Activated T-cell treated with anti-CD3 and anti-CD28 coated beads, Interleukin-2, amount 50 U/mL, for 24 hours (primary cell): ENCODE measurements at regions not wholly inside any gene's neighbourhood (a gene's known extent, or its start where the extent isn't known, plus 50 kb on each side); places are given as distances from the start of the nearest gene placed in this dataset.
"Not testable (repeated sequence)": the region's sequence is repeated elsewhere in the genome, so short reads cannot be mapped to it uniquely, and the experiment has no call there.

Experiments used
- DNase-seq: peaks from one replicate; pipeline ENCODE4 v3.0.0-alpha.2; 2020
- H3K27ac Mint-ChIP-seq: 2 replicates; pipeline ENCODE4 v1.8.0; 2020; ENCODE audit warnings: mild to moderate bottlenecking, mixed read lengths
- H3K27me3 Mint-ChIP-seq: 2 replicates; pipeline ENCODE4 v1.8.0; 2020; ENCODE audit warnings: mixed read lengths
- H3K36me3 Mint-ChIP-seq: 2 replicates; pipeline ENCODE4 v1.8.0; 2020; ENCODE audit warnings: low read depth, mixed read lengths
- H3K4me1 Mint-ChIP-seq: 2 replicates; pipeline ENCODE4 v1.8.0; 2020; ENCODE audit warnings: low read depth, mixed read lengths
- H3K4me3 Mint-ChIP-seq: 2 replicates; pipeline ENCODE4 v1.8.0; 2020; ENCODE audit warnings: mild to moderate bottlenecking, moderate library complexity, mixed read lengths
- H3K9me3 Mint-ChIP-seq: 2 replicates; pipeline ENCODE4 v1.8.0; 2020; ENCODE audit warnings: mixed read lengths

DNA sequence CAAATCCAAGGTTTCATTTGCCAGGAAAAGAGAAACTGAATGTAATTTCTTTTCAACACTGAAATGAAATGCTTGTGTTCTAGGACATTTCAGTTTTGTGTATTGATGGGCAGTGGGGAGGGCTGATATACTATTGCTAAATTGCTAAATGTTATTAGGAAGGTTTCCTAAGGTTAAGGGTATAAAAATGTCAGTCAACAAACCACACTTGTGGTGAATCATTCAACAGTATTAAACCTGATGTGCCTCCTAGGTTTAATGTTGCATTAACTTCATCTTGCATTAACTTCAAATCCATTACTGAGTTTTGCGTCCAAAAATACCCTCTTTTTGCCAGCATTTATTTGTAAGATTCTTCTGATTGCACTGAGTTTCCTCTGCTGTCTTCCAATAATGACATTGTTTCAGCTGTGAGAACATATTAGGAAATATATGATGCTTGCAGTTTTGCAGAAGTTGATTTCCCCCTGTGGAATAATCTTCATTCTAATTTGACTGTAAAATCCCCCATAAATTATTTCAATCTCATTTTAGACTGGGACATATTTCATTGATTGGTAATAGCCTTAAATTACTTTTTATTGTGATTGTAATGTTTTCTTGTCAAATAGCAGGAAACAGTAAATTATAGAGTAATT, 758.3 kb downstream of the GBE1 start:
- DNase-seq, result no peak
- Mint-ChIP-seq H3K4me1 (no peaks in the 10 kb centered on the region), H3K27ac (no peak overlapping the region), H3K9me3 (peaks cover 13% of the 10 kb centered on the region), H3K4me3 (no peak overlapping the region), H3K27me3 (no peaks in the 10 kb centered on the region), H3K36me3 (no peaks in the 10 kb centered on the region)

DNA sequence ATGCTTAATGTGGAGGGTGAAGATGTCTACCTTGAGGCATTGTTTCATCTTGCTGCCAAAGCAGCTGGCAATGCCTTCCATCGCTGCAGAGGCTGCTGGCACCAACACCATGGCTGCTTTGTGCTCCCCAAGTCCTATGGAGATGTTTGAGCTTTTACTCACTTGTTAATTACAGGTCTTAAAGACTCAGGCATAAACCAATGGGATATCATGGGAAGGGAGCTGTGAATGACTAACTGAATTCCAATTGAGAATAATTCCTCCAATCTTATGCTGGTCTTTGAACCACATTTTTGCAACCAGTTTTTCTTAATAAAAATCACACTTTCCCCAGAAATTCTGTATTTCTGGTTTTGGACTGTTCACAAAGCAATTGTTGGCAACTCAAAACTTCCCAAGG, 762.0 kb downstream of the GBE1 start:
- H3K36me3 Mint-ChIP-seq, result no peaks in the 10 kb centered on the region

DNA sequence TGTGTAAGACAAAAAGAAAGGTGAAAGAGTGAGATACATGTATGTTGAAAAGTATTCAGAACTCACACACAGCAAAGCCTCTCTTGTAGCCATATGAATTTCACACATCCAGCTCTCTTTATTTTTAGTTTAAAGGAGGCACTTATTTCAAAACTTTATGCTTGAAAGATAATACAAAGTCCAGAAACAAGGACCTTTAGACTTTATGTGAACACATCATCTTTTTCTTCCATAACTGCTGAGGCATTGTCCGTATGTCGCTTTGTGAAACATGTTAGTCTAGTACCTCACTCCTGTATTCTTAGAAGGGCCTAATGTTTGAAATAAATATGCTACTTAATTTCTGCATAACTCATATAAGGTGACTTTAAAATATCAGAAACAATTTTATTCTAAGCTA, 763.4 kb downstream of the GBE1 start:
- no peak for DNase-seq
- Mint-ChIP-seq H3K4me1 (no peaks in the 10 kb centered on the region), H3K36me3 (no peaks in the 10 kb centered on the region), H3K27ac (no peak overlapping the region), H3K4me3 (no peak overlapping the region), H3K27me3 (no peaks in the 10 kb centered on the region), H3K9me3 (peaks cover 14% of the 10 kb centered on the region)

More for the DNA sequence above, 762.0 kb downstream of the GBE1 start:
- H3K9me3 Mint-ChIP-seq, result peaks cover 14% of the 10 kb centered on the region
- no peaks in the 10 kb centered on the region for H3K27me3 Mint-ChIP-seq
- no peaks in the 10 kb centered on the region for H3K4me1 Mint-ChIP-seq
- no peak overlapping the region for H3K4me3 Mint-ChIP-seq
- no peak overlapping the region for H3K27ac Mint-ChIP-seq
- no peak for DNase-seq

GRCh38 chr3:80997622-80998021, 763.8 kb downstream of the GBE1 start:
- Mint-ChIP-seq H3K36me3 (no peaks in the 10 kb centered on the region), H3K4me1 (no peaks in the 10 kb centered on the region), H3K27ac (no peak overlapping the region), H3K27me3 (no peaks in the 10 kb centered on the region), H3K9me3 (peaks cover 16% of the 10 kb centered on the region), H3K4me3 (no peak overlapping the region)
- DNase-seq, result no peak

DNA sequence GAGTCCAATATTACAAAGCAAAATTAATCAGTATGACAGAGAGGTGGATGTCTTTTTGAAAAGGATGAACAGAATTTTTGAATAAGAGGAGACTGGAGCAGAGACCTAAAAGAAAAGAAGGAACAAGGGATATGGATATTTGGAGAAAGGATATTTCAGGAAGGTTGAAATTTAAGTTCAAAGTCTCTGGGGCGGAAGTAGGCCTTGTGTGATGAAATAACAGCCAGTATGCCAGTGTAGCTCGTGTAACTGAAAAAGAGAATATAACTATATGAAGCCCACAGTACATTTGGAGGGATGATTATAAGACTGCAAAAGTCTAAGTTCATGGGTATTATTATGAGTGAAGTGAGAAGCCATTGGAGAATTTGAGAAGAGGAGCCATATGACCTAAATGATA, 766.7 kb downstream of the GBE1 start:
- H3K36me3 Mint-ChIP-seq, result no peaks in the 10 kb centered on the region
- DNase-seq, result no peak
- H3K4me3 Mint-ChIP-seq, result no peak overlapping the region
- peaks cover 20% of the 10 kb centered on the region for H3K9me3 Mint-ChIP-seq
- no peaks in the 10 kb centered on the region for H3K27me3 Mint-ChIP-seq
- H3K4me1 Mint-ChIP-seq, result no peaks in the 10 kb centered on the region
- H3K27ac Mint-ChIP-seq, result no peak overlapping the region

- Mint-ChIP-seq H3K27me3 (no peaks in the 10 kb centered on the region), H3K4me1 (no peaks in the 10 kb centered on the region), H3K9me3 (peaks cover 18% of the 10 kb centered on the region), H3K27ac (no peak overlapping the region), H3K36me3 (no peaks in the 10 kb centered on the region), H3K4me3 (no peak overlapping the region)
- no peak for DNase-seq
Measured at GRCh38 chr3:80994085-80994665, 767.3 kb downstream of the GBE1 start.

DNA sequence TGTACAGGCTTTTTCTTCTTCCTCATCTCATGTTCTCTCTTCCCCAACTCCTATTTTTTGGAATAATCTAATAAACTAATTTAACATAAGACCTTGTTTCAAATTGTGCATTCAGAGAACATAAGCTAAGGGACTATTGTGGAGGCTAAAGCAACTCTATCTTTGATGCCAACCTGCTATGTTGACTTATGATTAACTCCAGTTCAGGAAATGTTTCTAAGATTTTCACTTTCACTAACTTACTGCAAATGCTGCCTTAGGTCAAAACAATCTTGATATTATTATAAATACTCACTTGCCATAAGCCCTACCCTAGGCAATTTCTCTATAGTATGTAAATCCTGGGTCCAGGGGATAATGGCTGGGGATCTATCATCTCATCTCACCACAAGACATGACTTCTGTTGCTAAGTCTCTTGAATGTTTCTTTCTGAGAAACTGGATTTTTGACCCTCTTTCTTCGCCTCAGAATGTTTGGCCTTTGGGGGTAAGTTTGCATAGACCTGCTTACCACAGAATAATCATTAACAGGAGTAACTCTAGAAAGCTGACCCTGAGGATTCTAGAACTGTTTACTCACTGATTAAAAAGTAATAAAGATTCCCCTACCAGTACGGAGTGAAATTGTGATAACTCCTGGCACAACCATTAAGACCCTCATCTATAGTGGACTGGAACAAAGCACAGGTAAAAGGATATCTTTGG, 768.1 kb downstream of the GBE1 start:
- Mint-ChIP-seq H3K36me3 (no peaks in the 10 kb centered on the region), H3K27ac (no peak overlapping the region), H3K4me3 (no peak overlapping the region), H3K27me3 (no peaks in the 10 kb centered on the region), H3K4me1 (no peaks in the 10 kb centered on the region), H3K9me3 (peaks cover 15% of the 10 kb centered on the region)
- no peak for DNase-seq

DNA sequence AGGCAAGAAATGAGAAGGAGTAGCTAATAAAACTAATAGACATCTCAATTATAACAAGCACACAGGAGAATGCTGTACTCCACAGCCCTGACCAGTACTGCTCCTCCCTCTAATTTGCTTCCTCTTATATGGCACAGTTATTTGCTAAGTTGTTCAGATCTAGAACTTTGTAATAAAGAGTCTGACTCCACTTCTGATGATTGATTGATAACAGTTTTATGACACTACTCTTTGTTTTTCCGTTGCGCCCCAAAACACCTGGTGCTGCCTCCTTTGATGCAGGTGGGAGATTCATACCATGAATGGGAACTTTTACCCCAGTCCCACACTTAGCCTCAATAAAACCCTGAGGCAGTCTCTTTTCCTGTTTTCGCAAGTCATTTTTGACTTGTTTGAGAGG, 777.7 kb downstream of the GBE1 start:
- no peak overlapping the region for H3K27ac Mint-ChIP-seq
- H3K4me3 Mint-ChIP-seq, result no peak overlapping the region
- no peak for DNase-seq
- H3K27me3 Mint-ChIP-seq, result no peaks in the 10 kb centered on the region
- peaks cover 41% of the 10 kb centered on the region for H3K9me3 Mint-ChIP-seq
- no peaks in the 10 kb centered on the region for H3K36me3 Mint-ChIP-seq
- H3K4me1 Mint-ChIP-seq, result no peaks in the 10 kb centered on the region

DNA sequence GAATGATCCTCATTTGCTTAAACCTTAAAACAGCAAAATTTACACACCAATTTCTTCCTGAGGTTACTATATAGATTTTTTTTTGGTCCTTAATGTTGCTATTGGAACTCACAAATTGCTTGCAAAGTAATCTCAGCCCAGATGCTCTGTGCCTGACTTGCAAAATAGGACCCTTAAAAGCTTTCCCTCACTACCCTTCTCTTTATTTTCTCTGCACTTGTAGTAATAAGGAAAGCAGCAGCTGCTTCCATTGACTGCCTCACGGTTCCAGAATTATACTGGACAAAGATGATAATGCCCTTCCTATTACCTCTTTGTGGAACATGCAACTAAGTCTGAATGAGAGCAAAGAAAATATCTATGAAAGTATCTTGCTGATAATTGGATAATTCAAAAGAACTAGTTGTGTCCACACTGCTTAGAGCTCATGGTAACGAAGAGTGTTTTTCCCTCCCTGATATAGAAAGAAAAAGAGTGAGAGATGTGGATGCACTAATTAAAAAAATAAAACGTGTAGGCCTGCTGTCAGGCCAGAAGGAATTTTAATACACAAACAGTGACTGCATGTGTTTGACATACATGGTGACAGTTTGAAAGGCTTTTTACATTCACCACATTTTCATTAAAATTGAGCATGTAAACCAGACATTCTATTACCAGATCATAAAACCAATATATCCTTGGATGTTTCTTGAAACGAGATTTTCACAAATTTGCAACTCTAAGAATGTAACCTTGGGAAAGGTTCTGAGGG, 783.1 kb downstream of the GBE1 start:
- no peak for DNase-seq
- Mint-ChIP-seq H3K9me3 (peaks cover 28% of the 10 kb centered on the region), H3K4me3 (no peak overlapping the region), H3K27ac (no peak overlapping the region), H3K36me3 (no peaks in the 10 kb centered on the region), H3K4me1 (no peaks in the 10 kb centered on the region), H3K27me3 (no peaks in the 10 kb centered on the region)

DNA sequence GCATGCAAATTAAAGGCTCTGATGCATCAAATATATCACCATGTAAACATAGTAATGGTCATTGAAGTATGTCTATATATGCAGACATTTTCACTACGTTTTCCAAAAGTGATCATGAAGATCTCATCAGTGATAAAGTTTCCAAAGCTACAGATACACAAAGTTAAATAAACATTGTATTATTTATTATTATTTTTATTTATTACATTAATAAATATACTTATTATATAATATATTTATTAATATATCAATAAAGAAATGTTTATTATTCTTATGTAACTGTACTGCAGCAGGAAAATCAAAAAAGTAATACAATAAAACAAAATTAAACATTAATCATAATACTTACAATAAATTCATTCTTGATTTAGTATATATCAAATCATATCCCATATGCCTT, 791.2 kb downstream of the GBE1 start:
- H3K27me3 Mint-ChIP-seq, result no peaks in the 10 kb centered on the region
- no peaks in the 10 kb centered on the region for H3K36me3 Mint-ChIP-seq
- DNase-seq, result no peak

GRCh38 chr3:80929576-80929975, 831.9 kb downstream of the GBE1 start:
- no peaks in the 10 kb centered on the region for H3K27me3 Mint-ChIP-seq

More for the DNA sequence above, 791.2 kb downstream of the GBE1 start:
- Mint-ChIP-seq H3K27ac (no peak overlapping the region), H3K4me1 (no peaks in the 10 kb centered on the region), H3K4me3 (no peak overlapping the region), H3K9me3 (peaks cover 17% of the 10 kb centered on the region)

DNA sequence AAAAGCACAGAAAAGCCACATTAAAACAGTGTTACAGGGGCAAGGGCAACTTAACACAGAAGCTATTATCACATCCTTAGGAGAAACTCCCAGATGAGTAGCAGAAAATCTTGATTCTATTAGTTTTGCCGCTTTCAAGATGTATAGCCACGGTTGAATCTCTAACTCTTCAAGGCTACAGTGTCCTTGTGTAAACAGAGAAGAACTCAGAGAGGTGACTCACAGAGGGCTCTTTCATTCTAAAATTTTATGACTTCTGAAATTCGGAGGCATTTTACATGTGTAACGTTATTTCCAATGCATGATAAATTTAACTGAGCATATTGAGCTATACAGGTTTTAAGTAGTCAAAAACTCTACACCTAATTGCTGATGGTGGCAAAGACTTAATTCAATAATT, 846.6 kb downstream of the GBE1 start:
- H3K27me3 Mint-ChIP-seq, result no peaks in the 10 kb centered on the region
- DNase-seq, result no peak
- H3K9me3 Mint-ChIP-seq, result peaks cover 13% of the 10 kb centered on the region
- no peak overlapping the region for H3K27ac Mint-ChIP-seq
- H3K4me1 Mint-ChIP-seq, result no peaks in the 10 kb centered on the region
- no peaks in the 10 kb centered on the region for H3K36me3 Mint-ChIP-seq
- H3K4me3 Mint-ChIP-seq, result no peak overlapping the region

More at GRCh38 chr3:80929576-80929975, 831.9 kb downstream of the GBE1 start:
- Mint-ChIP-seq H3K4me3 (no peak overlapping the region), H3K9me3 (peaks cover 33% of the 10 kb centered on the region), H3K4me1 (no peaks in the 10 kb centered on the region), H3K36me3 (no peaks in the 10 kb centered on the region), H3K27ac (no peak overlapping the region)
- no peak for DNase-seq

DNA sequence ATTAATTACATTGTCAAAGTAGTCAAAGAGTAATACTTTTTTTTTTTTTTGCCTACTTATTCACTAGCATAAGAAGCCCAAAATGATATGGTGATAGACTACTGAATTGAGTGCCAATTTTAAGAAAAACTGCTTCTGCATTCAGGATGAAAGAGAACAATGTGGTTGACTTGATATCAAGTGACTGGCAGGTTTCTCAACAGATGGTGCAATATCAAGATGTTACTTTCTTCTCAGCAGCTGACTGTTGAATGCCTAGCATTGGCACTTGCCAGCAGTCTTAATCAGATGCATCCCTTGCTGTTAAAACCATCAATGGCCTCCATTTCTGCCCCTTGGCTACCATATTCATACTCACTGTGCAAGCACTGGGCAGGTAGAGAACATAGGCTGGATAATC, 863.2 kb downstream of the GBE1 start:
- no peaks in the 10 kb centered on the region for H3K36me3 Mint-ChIP-seq
- no peaks in the 10 kb centered on the region for H3K4me1 Mint-ChIP-seq
- peaks cover 7% of the 10 kb centered on the region for H3K9me3 Mint-ChIP-seq
- no peak overlapping the region for H3K27ac Mint-ChIP-seq
- no peak overlapping the region for H3K4me3 Mint-ChIP-seq
- no peak for DNase-seq
- no peaks in the 10 kb centered on the region for H3K27me3 Mint-ChIP-seq

DNA sequence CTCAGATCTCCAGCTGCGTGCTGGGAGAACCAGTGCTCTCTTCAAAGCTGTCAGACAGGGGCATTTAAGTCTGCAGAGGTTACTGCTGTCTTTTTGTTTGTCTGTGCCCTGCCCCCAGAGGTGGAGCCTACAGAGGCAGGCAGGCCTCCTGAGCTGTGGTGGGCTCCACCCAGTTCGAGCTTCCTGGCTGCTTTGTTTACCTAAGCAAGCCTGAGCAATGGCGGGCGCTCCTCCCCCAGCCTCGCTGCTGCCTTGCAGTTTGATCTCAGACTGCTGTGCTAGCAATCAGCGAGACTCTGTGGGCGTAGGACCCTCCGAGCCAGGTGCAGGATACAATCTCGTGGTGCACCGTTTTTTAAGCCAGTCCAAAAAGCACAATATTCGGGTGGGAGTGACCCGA, 864.4 kb downstream of the GBE1 start:
- H3K27ac Mint-ChIP-seq, H3K9me3 Mint-ChIP-seq, H3K4me3 Mint-ChIP-seq, DNase-seq, H3K36me3 Mint-ChIP-seq, H3K27me3 Mint-ChIP-seq, H3K4me1 Mint-ChIP-seq: not testable (repeated sequence)

- Mint-ChIP-seq H3K4me3 (no peak overlapping the region), H3K9me3 (peaks cover 15% of the 10 kb centered on the region), H3K4me1 (no peaks in the 10 kb centered on the region), H3K27me3 (no peaks in the 10 kb centered on the region), H3K36me3 (no peaks in the 10 kb centered on the region), H3K27ac (no peak overlapping the region)
- DNase-seq, result no peak
Measured at GRCh38 chr3:80890571-80890970, 870.9 kb downstream of the GBE1 start.
